ENCODE measurements at regions not wholly inside any gene's neighbourhood (a gene's known extent, or its start where the extent isn't known, plus 50 kb on each side); places are given as distances from the start of the nearest gene placed in this dataset.

- TF ChIP-seq CTCF (IDR thresholded peaks at IDR 0.05) (no peak), EP300 (IDR thresholded peaks at IDR 0.05) (no peak)
Measured at GRCh38 chr16:77502448-77502847, 67.6 kb upstream of the ADAMTS18 start.

Data from upper lobe of left lung (tissue), 4 donors.